AG10803 (cell line): ENCODE measurements at regions not wholly inside any gene's neighbourhood (a gene's known extent, or its start where the extent isn't known, plus 50 kb on each side); places are given as distances from the start of the nearest gene placed in this dataset.
"Not testable (repeated sequence)": the region's sequence is repeated elsewhere in the genome, so short reads cannot be mapped to it uniquely, and the experiment has no call there.

Experiments used
- DNase-seq: peaks from one replicate; pipeline ENCODE4 v3.0.0; 2010; ENCODE audit warnings: low read depth
- H3K4me3 ChIP-seq: 2 replicates; pipeline ENCODE4 v1.5.1; 2011; ENCODE audit warnings: mild to moderate bottlenecking, low read length, control low read depth
- TF ChIP-seq, protein P1 (sequence below): conservative IDR thresholded peaks from 2 replicates; pipeline ENCODE4 v1.5.1; 2011; ENCODE audit warnings: mild to moderate bottlenecking, low read length, control low read depth, inconsistent platforms

DNA sequence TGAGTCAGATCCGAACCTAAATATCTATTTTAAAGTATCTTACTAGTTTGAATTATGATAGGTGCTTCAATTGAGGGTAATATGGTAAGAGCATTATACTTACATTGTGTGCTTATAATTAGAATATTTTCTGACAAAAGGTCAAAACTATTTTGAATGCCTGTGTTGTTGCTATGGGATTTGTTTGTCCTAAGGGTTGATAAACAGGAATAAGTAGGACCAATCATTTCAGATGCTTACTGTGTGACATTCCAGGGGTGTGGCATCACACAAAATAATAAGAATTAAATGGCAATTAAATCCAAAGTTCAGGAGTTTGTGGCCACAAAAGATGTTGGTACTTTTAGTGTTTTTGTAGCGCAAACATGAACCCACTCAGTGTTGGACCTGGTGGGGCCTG is 256.2 kb upstream of the DDHD1 start:
- TF ChIP-seq, protein P1, sequence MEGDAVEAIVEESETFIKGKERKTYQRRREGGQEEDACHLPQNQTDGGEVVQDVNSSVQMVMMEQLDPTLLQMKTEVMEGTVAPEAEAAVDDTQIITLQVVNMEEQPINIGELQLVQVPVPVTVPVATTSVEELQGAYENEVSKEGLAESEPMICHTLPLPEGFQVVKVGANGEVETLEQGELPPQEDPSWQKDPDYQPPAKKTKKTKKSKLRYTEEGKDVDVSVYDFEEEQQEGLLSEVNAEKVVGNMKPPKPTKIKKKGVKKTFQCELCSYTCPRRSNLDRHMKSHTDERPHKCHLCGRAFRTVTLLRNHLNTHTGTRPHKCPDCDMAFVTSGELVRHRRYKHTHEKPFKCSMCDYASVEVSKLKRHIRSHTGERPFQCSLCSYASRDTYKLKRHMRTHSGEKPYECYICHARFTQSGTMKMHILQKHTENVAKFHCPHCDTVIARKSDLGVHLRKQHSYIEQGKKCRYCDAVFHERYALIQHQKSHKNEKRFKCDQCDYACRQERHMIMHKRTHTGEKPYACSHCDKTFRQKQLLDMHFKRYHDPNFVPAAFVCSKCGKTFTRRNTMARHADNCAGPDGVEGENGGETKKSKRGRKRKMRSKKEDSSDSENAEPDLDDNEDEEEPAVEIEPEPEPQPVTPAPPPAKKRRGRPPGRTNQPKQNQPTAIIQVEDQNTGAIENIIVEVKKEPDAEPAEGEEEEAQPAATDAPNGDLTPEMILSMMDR: no peak
- no peak overlapping the region for H3K4me3 ChIP-seq
- no peak for DNase-seq

DNA sequence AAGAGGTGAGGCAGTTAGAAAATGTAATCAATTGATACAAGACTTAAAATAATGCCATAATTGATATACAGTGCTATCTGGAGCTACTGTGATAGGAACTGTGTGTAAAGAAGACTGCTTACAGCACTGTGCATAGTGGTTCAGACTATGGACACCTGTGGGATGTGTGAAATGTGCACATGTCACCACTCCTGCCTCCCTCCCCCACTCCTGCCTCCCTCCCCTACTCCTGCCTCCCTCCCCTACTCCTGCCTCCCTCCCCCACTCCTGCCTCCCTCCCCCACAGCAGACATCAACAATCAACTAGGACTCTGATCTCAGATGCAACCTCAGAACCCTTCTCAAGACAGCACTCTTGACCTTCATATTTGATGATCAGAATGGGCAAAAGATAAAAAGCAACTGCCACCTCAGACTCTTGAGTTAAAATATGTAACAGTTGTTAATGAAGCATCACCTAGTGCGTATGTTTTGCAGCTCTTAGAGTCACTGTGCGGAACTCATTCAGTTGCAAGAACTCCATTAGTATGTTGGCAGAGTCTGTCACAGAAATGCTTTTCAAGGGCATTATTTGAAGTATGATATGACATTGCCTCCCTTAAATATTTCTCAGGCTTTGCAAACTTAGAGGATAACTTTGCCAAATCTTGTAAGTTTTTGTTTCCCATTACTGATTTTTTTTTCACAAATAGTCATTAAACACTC is 255.2 kb upstream of the DDHD1 start:
- no peak overlapping the region for H3K4me3 ChIP-seq
- DNase-seq: no peak
- TF ChIP-seq, protein P1: no peak

DNA sequence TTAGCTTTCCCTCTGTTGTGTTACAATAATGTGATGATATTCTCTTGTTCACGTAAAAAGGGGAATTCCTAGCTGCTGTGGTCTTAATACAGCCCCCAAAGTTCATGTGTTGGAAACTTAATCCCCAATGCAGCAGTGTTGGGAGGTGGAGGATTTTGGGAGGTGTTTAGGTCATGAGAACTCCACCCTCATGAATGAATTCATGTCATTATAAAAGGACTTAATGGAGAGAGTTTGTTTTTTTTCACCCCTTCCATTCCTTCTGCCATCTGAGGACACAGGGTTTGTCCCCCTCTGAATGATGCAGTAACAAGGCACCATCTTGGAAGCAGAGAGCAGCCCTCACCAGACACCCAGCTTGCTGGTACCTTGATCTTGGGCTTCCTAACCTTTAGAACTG is 253.4 kb upstream of the DDHD1 start:
- DNase-seq: no peak
- H3K4me3 ChIP-seq: no peak overlapping the region
- TF ChIP-seq, protein P1: no peak

DNA sequence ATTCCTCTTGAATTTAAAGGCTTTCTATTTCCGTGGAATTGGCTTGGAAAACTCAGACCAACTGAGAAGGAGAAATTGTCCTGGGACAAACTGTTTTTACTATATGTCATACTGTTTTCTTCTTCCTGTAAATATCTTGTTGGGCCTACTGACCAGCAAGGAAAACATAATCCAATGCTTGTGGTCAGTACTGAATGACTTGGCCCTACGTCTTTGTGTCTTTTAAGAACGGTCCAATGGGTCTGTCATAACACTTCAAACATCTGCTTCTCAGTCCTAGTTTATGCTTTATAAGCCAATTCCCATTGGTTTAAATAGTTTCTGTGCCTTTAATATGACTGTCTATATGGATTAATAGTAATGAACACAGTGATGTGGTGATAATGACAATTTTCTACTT is 248.5 kb upstream of the DDHD1 start:
- no peak overlapping the region for H3K4me3 ChIP-seq
- DNase-seq: no peak
- TF ChIP-seq, protein P1: no peak

DNA sequence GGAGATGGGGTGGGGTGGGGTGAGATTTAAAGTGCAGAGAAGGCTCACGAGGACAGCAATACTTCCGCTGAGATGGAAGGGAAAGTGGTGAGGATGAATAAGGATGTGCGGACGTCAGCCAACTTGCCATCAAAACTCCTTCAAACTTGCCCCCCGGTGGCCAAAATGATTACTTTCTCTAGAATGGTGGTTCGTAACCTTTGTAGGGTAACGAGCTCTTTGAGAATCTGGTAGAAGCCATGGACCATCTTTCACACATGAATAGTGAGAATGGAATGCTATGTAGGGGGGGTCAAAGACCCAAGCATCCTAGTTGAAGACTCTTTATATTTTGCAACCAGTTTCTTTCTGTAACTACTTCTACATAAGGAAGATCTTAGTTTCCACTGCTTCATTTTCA is 245.9 kb upstream of the DDHD1 start:
- DNase-seq: peak; percentile 62
- H3K4me3 ChIP-seq: no peak overlapping the region
- TF ChIP-seq, protein P1: peak; percentile 36

DNA sequence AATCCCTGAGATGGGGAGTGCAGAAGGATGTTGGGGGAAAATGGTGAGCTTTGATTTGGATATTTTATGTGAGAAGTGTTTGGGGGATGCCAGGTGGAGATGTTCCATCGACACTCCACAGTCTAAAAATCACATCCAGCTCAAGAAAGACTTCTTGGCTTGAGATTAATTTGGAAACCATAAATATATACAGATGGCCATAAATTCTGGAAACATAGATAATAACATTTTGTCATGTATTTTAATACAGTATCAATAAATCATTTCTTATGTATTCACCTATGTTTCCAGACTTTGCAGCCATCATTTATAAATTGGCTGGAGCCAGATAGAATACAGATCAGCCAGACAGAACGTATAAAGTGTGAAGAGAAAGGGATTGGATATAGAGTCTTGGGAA is 245.5 kb upstream of the DDHD1 start:
- TF ChIP-seq, protein P1: no peak
- no peak for DNase-seq
- H3K4me3 ChIP-seq: no peak overlapping the region

DNA sequence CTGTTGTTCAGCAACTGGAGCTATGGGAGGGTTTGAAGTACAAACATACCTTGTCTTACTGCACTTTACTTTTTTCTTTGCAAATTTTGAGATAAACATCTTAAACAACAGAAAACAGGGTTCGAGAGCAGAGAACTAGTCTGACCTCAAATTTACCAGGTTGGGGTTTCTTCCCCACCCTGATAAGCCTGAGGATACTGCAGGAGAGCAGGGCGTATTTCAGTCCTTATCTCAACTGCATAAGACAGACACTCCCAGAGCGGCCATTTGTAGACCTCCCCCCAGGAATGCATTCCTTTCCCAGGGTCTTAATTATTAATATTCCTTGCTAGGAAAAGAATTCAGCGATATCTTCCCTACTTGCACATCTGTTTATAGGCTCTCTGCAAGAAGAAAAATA is 242.1 kb upstream of the DDHD1 start:
- H3K4me3 ChIP-seq, DNase-seq: not testable (repeated sequence)
